ENCODE measurements at regions not wholly inside any gene's neighbourhood (a gene's known extent, or its start where the extent isn't known, plus 50 kb on each side); places are given as distances from the start of the nearest gene placed in this dataset.

- no peak for DNase-seq (ENCODE audit: low read depth)
- TF ChIP-seq, protein P1, sequence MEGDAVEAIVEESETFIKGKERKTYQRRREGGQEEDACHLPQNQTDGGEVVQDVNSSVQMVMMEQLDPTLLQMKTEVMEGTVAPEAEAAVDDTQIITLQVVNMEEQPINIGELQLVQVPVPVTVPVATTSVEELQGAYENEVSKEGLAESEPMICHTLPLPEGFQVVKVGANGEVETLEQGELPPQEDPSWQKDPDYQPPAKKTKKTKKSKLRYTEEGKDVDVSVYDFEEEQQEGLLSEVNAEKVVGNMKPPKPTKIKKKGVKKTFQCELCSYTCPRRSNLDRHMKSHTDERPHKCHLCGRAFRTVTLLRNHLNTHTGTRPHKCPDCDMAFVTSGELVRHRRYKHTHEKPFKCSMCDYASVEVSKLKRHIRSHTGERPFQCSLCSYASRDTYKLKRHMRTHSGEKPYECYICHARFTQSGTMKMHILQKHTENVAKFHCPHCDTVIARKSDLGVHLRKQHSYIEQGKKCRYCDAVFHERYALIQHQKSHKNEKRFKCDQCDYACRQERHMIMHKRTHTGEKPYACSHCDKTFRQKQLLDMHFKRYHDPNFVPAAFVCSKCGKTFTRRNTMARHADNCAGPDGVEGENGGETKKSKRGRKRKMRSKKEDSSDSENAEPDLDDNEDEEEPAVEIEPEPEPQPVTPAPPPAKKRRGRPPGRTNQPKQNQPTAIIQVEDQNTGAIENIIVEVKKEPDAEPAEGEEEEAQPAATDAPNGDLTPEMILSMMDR (conservative IDR thresholded peaks at IDR 0.05; ENCODE audit: low read depth, low read length): no peak
- H3K4me3 ChIP-seq (ENCODE audit: low read depth, low read length): no peak overlapping the region
Measured at GRCh38 chr1:65486613-65487012, 66.1 kb downstream of the LEPR start.

DNA sequence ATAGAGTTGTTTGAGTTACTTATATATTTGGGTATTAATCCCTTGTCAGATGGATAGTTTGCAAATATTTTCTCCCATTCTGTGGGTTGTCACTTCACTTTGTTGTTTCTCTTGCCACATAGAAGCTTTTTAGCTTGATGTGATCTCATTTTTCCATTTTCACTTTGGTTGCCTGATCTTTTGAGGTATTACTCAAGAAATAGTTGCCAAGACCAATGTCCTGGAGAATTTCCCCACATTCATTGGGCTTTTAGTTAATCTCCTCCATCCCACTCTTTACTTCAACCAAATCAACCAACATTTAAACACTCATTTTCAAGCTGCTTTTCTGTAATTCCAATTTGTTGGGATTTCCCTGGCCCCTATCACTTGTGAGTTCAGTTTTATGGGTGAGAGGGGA is 69.0 kb downstream of the LEPR start:
- TF ChIP-seq, protein P1 (conservative IDR thresholded peaks at IDR 0.05; ENCODE audit: low read depth, low read length): no peak
- no peak for DNase-seq (ENCODE audit: low read depth)
- no peak overlapping the region for H3K4me3 ChIP-seq (ENCODE audit: low read depth, low read length)

- TF ChIP-seq, protein P1 (conservative IDR thresholded peaks at IDR 0.05; ENCODE audit: low read depth, low read length): no peak
- DNase-seq (ENCODE audit: low read depth): no peak
- no peak overlapping the region for H3K4me3 ChIP-seq (ENCODE audit: low read depth, low read length)
Measured at GRCh38 chr1:65490231-65491009, 70.0 kb downstream of the LEPR start.

- DNase-seq (ENCODE audit: low read depth): no peak
- TF ChIP-seq, protein P1 (conservative IDR thresholded peaks at IDR 0.05; ENCODE audit: low read depth, low read length): no peak
- no peak overlapping the region for H3K4me3 ChIP-seq (ENCODE audit: low read depth, low read length)
Measured at GRCh38 chr1:65491472-65491871, 71.0 kb downstream of the LEPR start.

- TF ChIP-seq, protein P1 (conservative IDR thresholded peaks at IDR 0.05; ENCODE audit: low read depth, low read length): no peak
Measured at GRCh38 chr1:65493802-65494201, 73.3 kb downstream of the LEPR start.

DNA sequence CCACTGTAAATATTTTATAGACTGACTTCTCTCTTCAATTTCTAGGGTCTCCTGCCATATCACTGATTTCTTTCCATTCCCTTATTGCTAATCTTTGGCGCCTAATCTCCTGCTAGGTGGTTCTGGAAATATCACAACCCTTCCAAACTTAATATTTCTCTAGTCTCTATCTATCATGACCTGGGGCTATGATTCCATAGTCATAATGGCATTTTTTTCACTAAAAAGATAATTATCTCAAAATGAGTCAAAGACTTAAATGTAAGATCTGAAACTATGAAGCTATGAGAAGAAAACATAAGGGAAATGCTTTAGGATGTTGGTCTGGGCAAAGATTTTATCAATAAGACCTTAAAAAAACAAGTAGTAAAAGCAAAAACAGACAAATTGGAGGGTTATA is 74.2 kb downstream of the LEPR start:
- no peak for DNase-seq (ENCODE audit: low read depth)
- H3K4me3 ChIP-seq (ENCODE audit: low read depth, low read length): no peak overlapping the region
- TF ChIP-seq, protein P1 (conservative IDR thresholded peaks at IDR 0.05; ENCODE audit: low read depth, low read length): no peak

More at GRCh38 chr1:65493802-65494201, 73.3 kb downstream of the LEPR start:
- no peak overlapping the region for H3K4me3 ChIP-seq (ENCODE audit: low read depth, low read length)
- DNase-seq (ENCODE audit: low read depth): no peak

DNA sequence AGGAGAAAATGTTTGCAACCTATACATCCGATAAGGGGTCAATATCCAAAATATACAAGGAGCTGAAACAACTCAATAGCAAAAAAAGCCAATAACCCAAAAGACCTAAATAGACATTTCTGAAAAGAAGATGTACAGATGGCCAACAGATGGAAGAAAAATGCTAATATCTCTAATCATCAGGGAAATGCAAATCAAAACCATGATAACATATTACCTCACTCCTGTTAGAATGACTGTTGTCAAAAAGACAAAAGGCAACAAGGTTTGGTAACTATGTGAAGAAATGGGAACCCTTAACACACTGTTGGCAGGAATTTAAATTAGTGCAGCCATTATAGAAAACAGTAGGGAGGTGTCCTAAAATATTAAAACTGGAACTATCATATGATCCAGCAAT is 74.7 kb downstream of the LEPR start:
- TF ChIP-seq, protein P1 (conservative IDR thresholded peaks at IDR 0.05; ENCODE audit: low read depth, low read length): no peak
- DNase-seq (ENCODE audit: low read depth): no peak
- no peak overlapping the region for H3K4me3 ChIP-seq (ENCODE audit: low read depth, low read length)

Data from epithelial cell of proximal tubule (primary cell).